Loucy (cell line): ENCODE measurements at regions not wholly inside any gene's neighbourhood (a gene's known extent, or its start where the extent isn't known, plus 50 kb on each side); places are given as distances from the start of the nearest gene placed in this dataset.

Experiments
- CTCF ChIP-seq: fragments of 200-600 bp; sonication (generic); conservative IDR thresholded peaks from 2 replicates; pipeline ENCODE4 v1.5.1; 2014; ENCODE audit warnings: mild to moderate bottlenecking, antibody characterized with exemption, low read length
- EZH2phosphoT487 ChIP-seq: fragments of 200-600 bp; IDR thresholded peaks from 2 replicates; pipeline ENCODE4 v1.6.1; 2018; ENCODE audit warnings: antibody characterized with exemption, mild to moderate bottlenecking, moderate library complexity, borderline replicate concordance

- TF ChIP-seq EZH2phosphoT487, result no peak
- TF ChIP-seq CTCF, result no peak
These were observed 151.9 kb upstream of the CLINT1 start for GRCh38 chr5:158010831-158011230.
